HG02885 (cell line): ENCODE measurements at regions not wholly inside any gene's neighbourhood (a gene's known extent, or its start where the extent isn't known, plus 50 kb on each side); places are given as distances from the start of the nearest gene placed in this dataset.
"Not testable (repeated sequence)": the region's sequence is repeated elsewhere in the genome, so short reads cannot be mapped to it uniquely, and the experiment has no call there.

Source experiments
- ATAC-seq: cut with Tn5 transposase; IDR thresholded peaks from one replicate; pipeline ENCODE4 v1.9.1; 2021; ENCODE audit warnings: mild to moderate bottlenecking; ENCODE audit not compliant: unreplicated experiment, poor library complexity

- ATAC-seq, result no peak
Measured at GRCh38 chr7:125336326-125336725, 406.7 kb upstream of the POT1 start.

GRCh38 chr7:125326666-125327255, 397.1 kb upstream of the POT1 start:
- ATAC-seq, result no peak

GRCh38 chr7:125316466-125316865, 386.8 kb upstream of the POT1 start:
- ATAC-seq, result peak; percentile 71

GRCh38 chr7:125299003-125299765, 369.6 kb upstream of the POT1 start:
- ATAC-seq, result no peak

- ATAC-seq, result no peak
Measured at GRCh38 chr7:125279961-125280360, 350.3 kb upstream of the POT1 start.

- ATAC-seq, result no peak
Measured at GRCh38 chr7:125278318-125278717, 348.7 kb upstream of the POT1 start.

- ATAC-seq, result not testable (repeated sequence)
Measured at GRCh38 chr7:125274742-125275141, 345.1 kb upstream of the POT1 start.

- not testable (repeated sequence) for ATAC-seq
Measured at GRCh38 chr7:125264174-125264856, 334.7 kb upstream of the POT1 start.

- ATAC-seq, result not testable (repeated sequence)
Measured at GRCh38 chr7:125258876-125259417, 329.3 kb upstream of the POT1 start.

GRCh38 chr7:125257617-125258016, 328.0 kb upstream of the POT1 start:
- no peak for ATAC-seq

- no peak for ATAC-seq
Measured at GRCh38 chr7:125256446-125256845, 326.8 kb upstream of the POT1 start.

GRCh38 chr7:125255810-125256209, 326.2 kb upstream of the POT1 start:
- no peak for ATAC-seq

GRCh38 chr7:125254566-125254965, 324.9 kb upstream of the POT1 start:
- no peak for ATAC-seq

- no peak for ATAC-seq
Measured at GRCh38 chr7:125253452-125254190, 324.0 kb upstream of the POT1 start.

- no peak for ATAC-seq
Measured at GRCh38 chr7:125247514-125248098, 318.0 kb upstream of the POT1 start.

- no peak for ATAC-seq
Measured at GRCh38 chr7:125246706-125247105, 317.1 kb upstream of the POT1 start.

GRCh38 chr7:125241548-125241947, 311.9 kb upstream of the POT1 start:
- ATAC-seq, result no peak

GRCh38 chr7:125222596-125222995, 293.0 kb upstream of the POT1 start:
- no peak for ATAC-seq

- no peak for ATAC-seq
Measured at GRCh38 chr7:125218076-125218475, 288.5 kb upstream of the POT1 start.

GRCh38 chr7:125201002-125201401, 271.4 kb upstream of the POT1 start:
- no peak for ATAC-seq
